ENCODE measurements at regions not wholly inside any gene's neighbourhood (a gene's known extent, or its start where the extent isn't known, plus 50 kb on each side); places are given as distances from the start of the nearest gene placed in this dataset.

DNA sequence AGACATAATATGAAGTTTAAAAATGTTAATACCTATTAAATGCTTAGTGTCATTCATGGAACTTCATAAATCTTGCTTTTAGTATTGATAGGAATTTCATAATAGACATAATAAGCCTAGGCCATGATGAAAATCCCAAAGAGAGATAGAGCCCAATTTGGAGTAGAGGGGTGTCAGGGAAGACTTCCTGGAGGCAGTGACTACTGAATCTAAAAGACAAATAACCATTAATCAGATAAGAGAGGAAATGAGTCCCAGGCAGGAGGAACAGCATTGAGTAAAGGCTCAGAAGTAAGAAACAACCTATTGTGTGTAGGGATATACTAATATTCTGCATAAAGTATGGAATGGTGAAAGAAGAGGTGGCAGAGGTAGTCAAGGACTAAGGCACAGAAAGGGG, 126.9 kb upstream of the MRPS22 start:
- H3K27ac ChIP-seq: no peak overlapping the region
- ChIA-PET POLR2A (ENCODE audit: unreplicated experiment) (no interaction called here), CTCF (no interaction called here)
- no peak overlapping the region for H3K4me3 ChIP-seq
- intact Hi-C loops (cut with micrococcal nuclease; ENCODE audit: unreplicated experiment): no loop called here
- H4K20me1 ChIP-seq (ENCODE audit: insufficient read depth): no peaks in the 10 kb centered on the region
- H3F3A ChIP-seq (ENCODE audit: insufficient read depth, low read depth): no peaks in the 10 kb centered on the region
- peaks cover 3% of the 10 kb centered on the region; the same call in 1 of the 2 replicates for H3K27me3 ChIP-seq (ENCODE audit: insufficient read depth, low read depth)
- H3K79me2 ChIP-seq (ENCODE audit: low read depth): no peaks in the 10 kb centered on the region
- no peaks in the 10 kb centered on the region for H3K9me3 ChIP-seq (ENCODE audit: insufficient read depth, low read depth)
- no peak overlapping the region for H2AFZ ChIP-seq
- H3K4me2 ChIP-seq: no peak overlapping the region
- H3K4me1 ChIP-seq (replicated peaks; ENCODE audit: insufficient read depth): no peaks in the 10 kb centered on the region
- no peak for TF ChIP-seq EZH2 (IDR thresholded peaks at IDR 0.05; ENCODE audit: low read depth)
- TF ChIP-seq, protein P1, sequence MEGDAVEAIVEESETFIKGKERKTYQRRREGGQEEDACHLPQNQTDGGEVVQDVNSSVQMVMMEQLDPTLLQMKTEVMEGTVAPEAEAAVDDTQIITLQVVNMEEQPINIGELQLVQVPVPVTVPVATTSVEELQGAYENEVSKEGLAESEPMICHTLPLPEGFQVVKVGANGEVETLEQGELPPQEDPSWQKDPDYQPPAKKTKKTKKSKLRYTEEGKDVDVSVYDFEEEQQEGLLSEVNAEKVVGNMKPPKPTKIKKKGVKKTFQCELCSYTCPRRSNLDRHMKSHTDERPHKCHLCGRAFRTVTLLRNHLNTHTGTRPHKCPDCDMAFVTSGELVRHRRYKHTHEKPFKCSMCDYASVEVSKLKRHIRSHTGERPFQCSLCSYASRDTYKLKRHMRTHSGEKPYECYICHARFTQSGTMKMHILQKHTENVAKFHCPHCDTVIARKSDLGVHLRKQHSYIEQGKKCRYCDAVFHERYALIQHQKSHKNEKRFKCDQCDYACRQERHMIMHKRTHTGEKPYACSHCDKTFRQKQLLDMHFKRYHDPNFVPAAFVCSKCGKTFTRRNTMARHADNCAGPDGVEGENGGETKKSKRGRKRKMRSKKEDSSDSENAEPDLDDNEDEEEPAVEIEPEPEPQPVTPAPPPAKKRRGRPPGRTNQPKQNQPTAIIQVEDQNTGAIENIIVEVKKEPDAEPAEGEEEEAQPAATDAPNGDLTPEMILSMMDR (conservative IDR thresholded peaks at IDR 0.05): no peak
- BruUV-seq (replicated peaks): no TSS peak
- DNase-seq: no peak
- no peaks in the 10 kb centered on the region for H3K36me3 ChIP-seq (ENCODE audit: low read depth)
- no peaks in the 10 kb centered on the region for H3K9me2 ChIP-seq (ENCODE audit: insufficient read depth)

DNA sequence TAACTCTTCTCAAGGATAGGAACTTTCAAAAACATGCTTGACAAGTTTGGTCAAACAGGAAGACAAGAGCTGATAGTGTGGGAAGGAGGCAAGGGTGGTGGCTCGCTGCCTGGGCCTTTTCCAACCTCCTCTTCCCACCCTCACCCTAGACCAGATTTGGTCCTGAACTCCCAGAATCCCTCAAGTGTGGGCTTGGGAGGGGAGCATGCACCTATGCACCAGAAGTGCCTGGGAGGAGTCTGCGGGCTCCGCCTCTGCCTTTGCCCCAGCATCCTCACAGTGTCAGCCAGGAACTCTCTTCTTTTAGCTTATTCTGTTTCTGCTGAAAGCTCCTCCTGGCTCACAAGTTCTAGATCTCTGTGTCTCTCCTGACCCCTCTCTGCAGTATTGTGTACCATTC, 126.2 kb upstream of the MRPS22 start:
- H3K9me2 ChIP-seq (ENCODE audit: insufficient read depth): no peaks in the 10 kb centered on the region
- TF ChIP-seq EZH2 (IDR thresholded peaks at IDR 0.05; ENCODE audit: low read depth): no peak
- TF ChIP-seq, protein P1 (conservative IDR thresholded peaks at IDR 0.05): no peak
- H3K79me2 ChIP-seq (ENCODE audit: low read depth): no peaks in the 10 kb centered on the region
- H3K4me1 ChIP-seq (replicated peaks; ENCODE audit: insufficient read depth): no peaks in the 10 kb centered on the region
- H3K36me3 ChIP-seq (ENCODE audit: low read depth): no peaks in the 10 kb centered on the region
- no peak for DNase-seq
- H3K4me2 ChIP-seq: no peak overlapping the region
- intact Hi-C loops (cut with micrococcal nuclease; ENCODE audit: unreplicated experiment): no loop called here
- no peaks in the 10 kb centered on the region for H4K20me1 ChIP-seq (ENCODE audit: insufficient read depth)
- no TSS peak for BruUV-seq (replicated peaks)
- no peak overlapping the region for H2AFZ ChIP-seq
- H3K27me3 ChIP-seq (ENCODE audit: insufficient read depth, low read depth): peaks cover 3% of the 10 kb centered on the region; the same call in 1 of the 2 replicates
- no peak overlapping the region for H3K27ac ChIP-seq
- H3K4me3 ChIP-seq: no peak overlapping the region
- POLR2A ChIA-PET (ENCODE audit: unreplicated experiment): no interaction called here
- CTCF ChIA-PET: no interaction called here
- H3K9me3 ChIP-seq (ENCODE audit: insufficient read depth, low read depth): no peaks in the 10 kb centered on the region
- H3F3A ChIP-seq (ENCODE audit: insufficient read depth, low read depth): no peaks in the 10 kb centered on the region

DNA sequence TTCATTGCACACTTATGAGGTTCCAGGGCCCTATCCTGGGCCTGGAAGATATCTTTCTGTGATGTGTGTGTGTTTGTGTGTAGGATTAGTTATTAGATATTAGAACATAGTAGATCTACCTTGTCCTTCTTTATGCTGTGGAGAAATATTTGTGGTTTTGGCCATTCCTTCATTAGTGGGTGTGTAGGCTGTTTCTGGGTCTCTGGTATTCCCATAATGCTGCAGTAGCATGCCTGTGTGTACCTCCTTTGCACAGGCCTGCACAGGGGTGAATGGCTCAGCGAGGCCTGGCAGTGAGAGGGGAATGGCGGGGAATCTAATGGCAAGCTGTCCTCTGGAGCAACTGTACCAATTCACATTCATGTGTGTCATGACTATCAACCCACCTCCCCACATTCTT, 125.8 kb upstream of the MRPS22 start:
- no TSS peak for BruUV-seq (replicated peaks)
- ChIA-PET POLR2A (ENCODE audit: unreplicated experiment) (no interaction called here), CTCF (no interaction called here)
- no peak for DNase-seq
- peaks cover 3% of the 10 kb centered on the region; the same call in 1 of the 2 replicates for H3K27me3 ChIP-seq (ENCODE audit: insufficient read depth, low read depth)
- no peaks in the 10 kb centered on the region for H3K4me1 ChIP-seq (replicated peaks; ENCODE audit: insufficient read depth)
- no peaks in the 10 kb centered on the region for H3F3A ChIP-seq (ENCODE audit: insufficient read depth, low read depth)
- no peak overlapping the region for H2AFZ ChIP-seq
- no peaks in the 10 kb centered on the region for H4K20me1 ChIP-seq (ENCODE audit: insufficient read depth)
- TF ChIP-seq, protein P1 (conservative IDR thresholded peaks at IDR 0.05): no peak
- TF ChIP-seq EZH2 (IDR thresholded peaks at IDR 0.05; ENCODE audit: low read depth): no peak
- H3K4me2 ChIP-seq: no peak overlapping the region
- no peaks in the 10 kb centered on the region for H3K79me2 ChIP-seq (ENCODE audit: low read depth)
- H3K36me3 ChIP-seq (ENCODE audit: low read depth): no peaks in the 10 kb centered on the region
- H3K9me3 ChIP-seq (ENCODE audit: insufficient read depth, low read depth): no peaks in the 10 kb centered on the region
- H3K4me3 ChIP-seq: no peak overlapping the region
- no peak overlapping the region for H3K27ac ChIP-seq
- no peaks in the 10 kb centered on the region for H3K9me2 ChIP-seq (ENCODE audit: insufficient read depth)
- intact Hi-C loops (cut with micrococcal nuclease; ENCODE audit: unreplicated experiment): no loop called here

Measured in PC-9 (cell line).